Mesothelial cell of epicardium (in vitro differentiated cells): ENCODE measurements at regions not wholly inside any gene's neighbourhood (a gene's known extent, or its start where the extent isn't known, plus 50 kb on each side); places are given as distances from the start of the nearest gene placed in this dataset.

ENCODE experiments used
- DNase-seq, 2 experiments: peaks; one replicate each; pipeline ENCODE4 v3.0.0; 2021; ENCODE audit warnings: low spot score in 2 of 2; ENCODE audit not compliant: unreplicated experiment in 2 of 2
- H3K27ac Mint-ChIP-seq: 2 replicates; pipeline ENCODE4 v1.8.0; 2021; ENCODE audit warnings: mixed read lengths
- H3K27me3 Mint-ChIP-seq: 2 replicates; pipeline ENCODE4 v1.8.0; 2021; ENCODE audit warnings: low read depth, mixed read lengths
- H3K36me3 Mint-ChIP-seq: 2 replicates; pipeline ENCODE4 v1.8.0; 2021; ENCODE audit warnings: mixed read lengths
- H3K4me1 Mint-ChIP-seq: 2 replicates; pipeline ENCODE4 v1.8.0; 2021; ENCODE audit warnings: mixed read lengths
- H3K4me3 Mint-ChIP-seq: 2 replicates; pipeline ENCODE4 v1.8.0; 2021; ENCODE audit warnings: mild to moderate bottlenecking, moderate library complexity, mixed read lengths
- H3K9me3 Mint-ChIP-seq: 2 replicates; pipeline ENCODE4 v1.8.0; 2021; ENCODE audit warnings: mixed read lengths
- TF ChIP-seq, protein P1 (sequence below): fragments of 200-600 bp; sonication (generic); IDR thresholded peaks from one replicate; pipeline ENCODE4 v1.5.0; 2021; ENCODE audit warnings: antibody characterized with exemption; ENCODE audit not compliant: unreplicated experiment

DNA sequence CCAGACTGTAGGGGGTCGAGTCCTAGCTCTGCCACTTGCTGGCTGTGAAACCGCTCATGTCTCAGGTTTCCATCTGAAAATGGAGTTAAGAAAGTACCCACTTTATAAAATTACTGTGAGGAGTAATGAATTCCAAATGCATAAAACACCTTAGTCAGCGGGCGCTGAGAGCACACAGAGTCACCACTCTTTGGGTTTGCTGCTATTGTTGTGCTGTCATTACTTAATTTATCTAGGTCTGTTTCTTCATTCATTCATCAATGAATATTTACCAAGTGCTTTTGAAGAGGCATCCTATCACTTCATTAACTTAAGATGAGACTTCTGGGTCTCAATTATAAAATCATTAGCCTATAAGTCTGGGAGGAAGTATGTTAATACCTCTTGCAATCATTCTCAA lies 317.3 kb downstream of the FBXW7 start:
- Mint-ChIP-seq H3K27ac (no peak overlapping the region), H3K27me3 (no peaks in the 10 kb centered on the region), H3K9me3 (peaks cover 23% of the 10 kb centered on the region), H3K4me1 (peaks cover 10% of the 10 kb centered on the region), H3K36me3 (peaks cover 8% of the 10 kb centered on the region), H3K4me3 (no peak overlapping the region)
- no peak for DNase-seq
- TF ChIP-seq, protein P1, sequence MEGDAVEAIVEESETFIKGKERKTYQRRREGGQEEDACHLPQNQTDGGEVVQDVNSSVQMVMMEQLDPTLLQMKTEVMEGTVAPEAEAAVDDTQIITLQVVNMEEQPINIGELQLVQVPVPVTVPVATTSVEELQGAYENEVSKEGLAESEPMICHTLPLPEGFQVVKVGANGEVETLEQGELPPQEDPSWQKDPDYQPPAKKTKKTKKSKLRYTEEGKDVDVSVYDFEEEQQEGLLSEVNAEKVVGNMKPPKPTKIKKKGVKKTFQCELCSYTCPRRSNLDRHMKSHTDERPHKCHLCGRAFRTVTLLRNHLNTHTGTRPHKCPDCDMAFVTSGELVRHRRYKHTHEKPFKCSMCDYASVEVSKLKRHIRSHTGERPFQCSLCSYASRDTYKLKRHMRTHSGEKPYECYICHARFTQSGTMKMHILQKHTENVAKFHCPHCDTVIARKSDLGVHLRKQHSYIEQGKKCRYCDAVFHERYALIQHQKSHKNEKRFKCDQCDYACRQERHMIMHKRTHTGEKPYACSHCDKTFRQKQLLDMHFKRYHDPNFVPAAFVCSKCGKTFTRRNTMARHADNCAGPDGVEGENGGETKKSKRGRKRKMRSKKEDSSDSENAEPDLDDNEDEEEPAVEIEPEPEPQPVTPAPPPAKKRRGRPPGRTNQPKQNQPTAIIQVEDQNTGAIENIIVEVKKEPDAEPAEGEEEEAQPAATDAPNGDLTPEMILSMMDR: no peak

DNA sequence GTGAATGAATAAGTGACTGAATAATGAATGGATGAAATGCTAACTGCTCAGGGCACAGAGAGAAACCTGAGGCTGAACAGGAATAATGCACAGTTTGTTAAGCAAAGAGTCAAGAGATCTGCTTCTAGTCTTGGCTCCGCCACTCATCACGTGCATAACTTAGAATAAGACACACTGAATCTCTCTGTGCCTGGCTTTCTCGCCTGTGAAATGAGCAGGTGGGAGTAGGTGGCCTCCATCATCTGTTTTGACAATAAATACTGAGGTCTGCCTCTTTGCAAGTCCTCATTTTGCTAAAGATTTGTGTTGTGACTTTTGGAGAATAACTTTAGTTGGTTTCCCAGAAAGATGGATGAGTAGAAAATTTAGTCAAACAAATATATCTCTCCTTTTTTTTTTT lies 318.0 kb downstream of the FBXW7 start:
- peaks cover 29% of the 10 kb centered on the region for H3K9me3 Mint-ChIP-seq
- TF ChIP-seq, protein P1: no peak
- peaks cover 12% of the 10 kb centered on the region for H3K36me3 Mint-ChIP-seq
- peaks cover 10% of the 10 kb centered on the region for H3K4me1 Mint-ChIP-seq
- no peak overlapping the region for H3K4me3 Mint-ChIP-seq
- H3K27me3 Mint-ChIP-seq: no peaks in the 10 kb centered on the region
- DNase-seq: no peak
- H3K27ac Mint-ChIP-seq: no peak overlapping the region

DNA sequence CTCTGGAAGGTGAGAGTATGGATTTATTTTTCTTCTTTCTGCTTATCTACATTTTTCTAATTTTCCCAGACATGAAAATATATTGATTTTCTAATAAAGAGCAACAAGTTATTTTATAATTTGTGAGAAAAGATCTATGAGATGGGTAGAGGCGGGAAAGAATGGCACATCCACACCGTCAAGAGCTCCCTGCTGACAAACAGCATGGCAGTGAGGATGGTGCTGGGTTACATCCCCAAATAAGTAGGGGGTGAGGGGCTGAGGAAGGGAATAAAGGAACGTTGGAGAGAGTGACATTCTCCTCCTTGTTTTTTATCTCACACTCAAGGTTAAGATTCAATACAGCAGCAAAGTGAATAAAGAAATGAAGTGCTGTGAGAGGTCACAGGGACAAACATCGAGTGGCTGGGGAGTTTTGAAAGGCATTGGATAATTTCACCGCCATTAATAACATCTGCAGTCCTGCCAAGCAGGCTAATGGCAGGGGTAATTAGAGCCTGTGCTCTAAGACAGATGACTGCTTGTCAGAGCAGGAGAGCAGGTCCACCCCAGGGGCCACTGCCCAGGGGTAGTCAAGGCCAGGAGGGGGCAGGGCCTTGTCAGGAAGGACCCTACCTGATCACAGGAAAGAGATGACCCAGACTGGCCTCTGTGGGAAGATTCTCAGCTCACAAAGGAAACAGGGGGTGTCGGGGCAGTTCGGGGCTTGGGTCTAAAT lies 323.8 kb downstream of the FBXW7 start:
- peaks cover 29% of the 10 kb centered on the region for H3K9me3 Mint-ChIP-seq
- H3K4me3 Mint-ChIP-seq: no peak overlapping the region
- H3K4me1 Mint-ChIP-seq: peaks cover 31% of the 10 kb centered on the region
- DNase-seq: no peak
- TF ChIP-seq, protein P1: no peak
- H3K27me3 Mint-ChIP-seq: no peaks in the 10 kb centered on the region
- H3K36me3 Mint-ChIP-seq: peaks cover 12% of the 10 kb centered on the region
- peak overlapping the region; percentile 37 for H3K27ac Mint-ChIP-seq

DNA sequence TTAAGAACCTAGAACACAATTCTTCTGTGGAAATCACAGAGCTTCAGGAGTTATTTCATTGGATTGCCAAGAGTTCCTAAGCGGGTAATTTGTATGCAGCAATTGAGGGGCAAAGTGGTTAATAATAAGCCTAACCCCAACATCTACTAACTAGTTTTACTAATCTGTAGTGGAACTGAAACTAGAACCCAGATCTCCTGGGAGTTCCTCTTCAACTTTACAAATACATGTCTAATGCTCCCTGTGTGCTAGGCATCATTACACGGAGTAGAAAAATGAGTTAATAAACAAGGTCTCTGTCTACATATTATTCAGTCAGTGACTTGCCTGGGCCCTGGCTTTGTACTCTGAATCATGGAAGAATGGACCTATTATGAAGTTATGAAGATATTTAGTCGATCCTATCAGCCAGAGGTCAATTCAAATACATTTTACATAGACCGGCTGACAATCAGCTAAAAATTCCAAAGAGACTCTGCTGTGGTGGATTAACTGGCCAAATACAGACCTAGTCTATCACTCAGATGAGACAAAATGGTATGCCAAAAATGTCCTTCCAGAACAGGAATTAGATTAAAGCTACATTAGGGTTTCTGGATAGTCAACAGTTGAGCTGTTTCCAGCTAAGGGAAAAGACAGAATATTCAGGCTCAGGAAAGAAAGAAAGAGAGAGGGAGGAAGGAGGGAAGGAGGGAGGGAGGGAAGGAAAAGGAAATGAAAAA lies 326.0 kb downstream of the FBXW7 start:
- Mint-ChIP-seq H3K4me3 (no peak overlapping the region), H3K4me1 (peaks cover 52% of the 10 kb centered on the region), H3K27ac (peak overlapping the region; percentile 79), H3K36me3 (peaks cover 7% of the 10 kb centered on the region), H3K27me3 (no peaks in the 10 kb centered on the region), H3K9me3 (peaks cover 18% of the 10 kb centered on the region)
- no peak for DNase-seq
- TF ChIP-seq, protein P1: no peak

DNA sequence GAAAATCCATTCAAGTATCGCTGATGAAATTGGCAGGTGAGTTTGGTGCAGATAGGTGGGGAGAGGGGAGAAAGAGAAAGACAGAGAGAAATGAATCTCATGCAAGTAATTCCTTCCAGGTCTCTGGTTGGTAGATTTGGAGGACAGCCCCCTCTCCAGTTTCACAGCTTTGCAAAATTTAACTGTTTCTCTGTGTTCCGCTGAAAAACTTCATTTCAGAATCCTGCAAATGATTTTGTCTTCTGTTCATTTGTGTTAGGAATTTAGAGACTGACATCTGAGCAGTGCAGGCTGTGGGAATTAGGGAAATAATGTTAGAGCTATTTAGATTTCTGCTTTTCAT lies 328.5 kb downstream of the FBXW7 start:
- Mint-ChIP-seq H3K9me3 (no peaks in the 10 kb centered on the region), H3K27ac (peak overlapping the region; percentile 80), H3K4me1 (peaks cover 59% of the 10 kb centered on the region), H3K36me3 (no peaks in the 10 kb centered on the region), H3K4me3 (peak overlapping the region; percentile 49), H3K27me3 (no peaks in the 10 kb centered on the region)
- DNase-seq: no peak
- TF ChIP-seq, protein P1: no peak
